ENCODE measurements at regions not wholly inside any gene's neighbourhood (a gene's known extent, or its start where the extent isn't known, plus 50 kb on each side); places are given as distances from the start of the nearest gene placed in this dataset.

DNA sequence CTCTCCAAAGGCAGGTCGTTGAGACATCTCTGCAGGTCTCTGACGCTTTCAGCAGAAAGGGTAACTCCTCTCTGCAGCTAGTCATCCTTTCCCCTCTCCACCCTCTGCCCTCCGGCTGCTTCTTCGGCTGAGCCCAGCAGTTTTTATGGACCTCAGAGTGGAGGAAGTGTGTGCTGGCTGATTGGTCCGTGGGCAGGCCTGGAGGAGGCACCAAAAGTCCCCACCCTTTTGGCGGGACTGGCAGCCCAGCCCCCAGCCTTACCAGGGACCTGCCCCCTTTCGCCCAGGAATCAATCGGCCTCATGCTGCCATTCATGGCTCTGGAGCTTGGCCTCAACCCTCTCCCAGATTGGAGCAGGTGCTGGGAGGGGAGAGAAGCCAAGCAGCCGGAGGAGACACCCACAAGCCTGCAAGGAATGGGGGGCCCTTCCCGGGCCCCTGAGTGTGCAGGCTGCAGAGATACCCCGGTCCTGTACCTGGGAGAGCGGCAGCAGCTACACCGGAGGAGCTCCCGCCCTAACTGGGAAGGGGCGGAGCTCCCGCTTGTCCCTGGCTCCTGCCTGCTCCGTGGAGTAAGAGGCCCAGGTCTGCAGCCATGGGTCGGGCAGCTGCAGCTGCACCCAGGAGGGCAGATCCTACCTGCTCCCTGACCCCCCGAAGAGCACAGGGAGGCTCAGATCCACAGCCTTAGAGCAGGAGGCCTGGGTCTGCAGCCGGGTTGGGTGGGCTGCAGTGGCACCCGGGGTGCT, 170.3 kb upstream of the SOX4 start:
- H3K27me3 ChIP-seq (ENCODE audit: insufficient read depth, low read length, poor library complexity, severe bottlenecking): no peaks in the 10 kb centered on the region
- no peak overlapping the region for H3K27ac ChIP-seq (ENCODE audit: low read depth, low read length)
- CTCF ChIA-PET: no interaction called here
- POLR2A ChIA-PET: no interaction called here
- Mint-ChIP-seq H3K27ac (no peak overlapping the region), H3K9me3 (peaks cover 0 to 6% (median 3%) of the 10 kb centered on the region in 5 donors), H3K4me1 (no peaks in the 10 kb centered on the region), H3K4me3 (no peak overlapping the region), H3K27me3 (peaks cover 0 to 5% of the 10 kb centered on the region in 2 donors), H3K36me3 (no peaks in the 10 kb centered on the region)
- H3K4me1 ChIP-seq (ENCODE audit: insufficient read depth, low read length): no peaks in the 10 kb centered on the region
- DNase-seq: no peak
- no peaks in the 10 kb centered on the region for H3K9me3 ChIP-seq (ENCODE audit: low read length)
- H3K4me3 ChIP-seq (ENCODE audit: low read length): no peak overlapping the region
- no peaks in the 10 kb centered on the region for H3K36me3 ChIP-seq (ENCODE audit: insufficient read depth, low read length)

DNA sequence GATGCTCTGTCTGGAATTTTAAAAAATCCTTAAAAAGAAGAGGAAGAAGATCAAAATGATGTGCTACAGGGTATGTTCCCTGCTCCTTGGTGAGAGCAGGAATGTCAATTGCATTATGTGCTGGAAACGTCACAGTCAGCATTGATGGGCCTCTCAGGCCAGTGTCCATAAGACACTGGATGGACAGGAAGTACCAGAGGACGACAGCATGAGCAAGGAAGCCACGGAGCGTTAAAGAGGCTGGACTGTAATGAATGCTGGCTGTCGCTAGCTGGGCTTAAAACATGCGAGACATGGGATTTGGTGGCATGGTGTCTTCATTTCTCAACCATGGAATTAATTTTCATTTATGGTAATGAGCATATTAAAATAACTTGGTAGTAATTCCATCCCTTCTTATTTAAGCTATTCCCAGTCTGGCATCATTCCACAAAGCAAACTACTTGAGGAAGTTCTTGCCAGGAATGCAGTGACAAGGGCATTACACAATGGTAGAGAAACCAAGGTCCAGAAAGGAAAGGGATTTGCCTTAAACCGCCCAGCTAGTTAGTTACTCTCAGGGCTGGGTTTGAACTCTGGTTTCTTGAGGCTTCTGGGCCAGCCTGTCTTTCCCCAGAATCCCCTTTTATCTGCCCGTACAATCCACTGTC, 166.6 kb upstream of the SOX4 start:
- H3K27ac Mint-ChIP-seq: no peak overlapping the region
- CTCF ChIA-PET: no interaction called here
- no peaks in the 10 kb centered on the region for H3K4me1 Mint-ChIP-seq
- H3K27me3 Mint-ChIP-seq: peaks cover 0 to 3% of the 10 kb centered on the region in 2 donors
- no peaks in the 10 kb centered on the region for H3K36me3 Mint-ChIP-seq
- POLR2A ChIA-PET: no interaction called here
- Histone ChIP-seq H3K9me3 (ENCODE audit: low read length) (no peaks in the 10 kb centered on the region), H3K27ac (ENCODE audit: low read depth, low read length) (no peak overlapping the region), H3K4me1 (ENCODE audit: insufficient read depth, low read length) (no peaks in the 10 kb centered on the region), H3K36me3 (ENCODE audit: insufficient read depth, low read length) (no peaks in the 10 kb centered on the region), H3K4me3 (ENCODE audit: low read length) (no peak overlapping the region), H3K27me3 (ENCODE audit: insufficient read depth, low read length, poor library complexity, severe bottlenecking) (no peaks in the 10 kb centered on the region)
- DNase-seq: no peak
- no peak overlapping the region for H3K4me3 Mint-ChIP-seq
- H3K9me3 Mint-ChIP-seq: peaks cover 0 to 4% (median under 1%) of the 10 kb centered on the region in 5 donors

DNA sequence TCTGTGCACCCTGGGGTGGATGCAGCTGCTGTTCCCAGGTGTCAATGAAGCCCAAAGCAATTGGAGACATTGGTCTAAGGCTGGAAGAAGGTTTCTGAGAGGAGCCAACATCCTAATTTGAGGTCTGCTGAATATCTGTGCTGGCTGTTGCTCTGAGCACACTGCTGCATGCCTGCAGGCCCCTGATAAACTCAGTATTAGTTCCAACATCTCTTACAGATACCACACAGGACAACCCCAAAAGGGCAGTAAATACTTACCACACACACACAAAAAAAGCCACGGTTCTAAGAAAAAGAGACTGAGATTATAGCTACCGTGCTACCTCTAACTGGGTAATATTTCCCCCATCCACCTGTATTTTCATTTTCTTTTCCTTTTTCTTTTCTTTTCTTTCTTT, 164.3 kb upstream of the SOX4 start:
- H3K27me3 ChIP-seq (ENCODE audit: insufficient read depth, low read length, poor library complexity, severe bottlenecking): no peaks in the 10 kb centered on the region
- no peaks in the 10 kb centered on the region for H3K36me3 ChIP-seq (ENCODE audit: insufficient read depth, low read length)
- Mint-ChIP-seq H3K9me3 (peaks cover 0 to 4% (median 0%) of the 10 kb centered on the region in 5 donors), H3K4me3 (no peak overlapping the region), H3K27ac (no peak overlapping the region), H3K36me3 (no peaks in the 10 kb centered on the region), H3K4me1 (no peaks in the 10 kb centered on the region), H3K27me3 (peaks cover 3 to 4% of the 10 kb centered on the region in 2 donors)
- DNase-seq: no peak
- H3K9me3 ChIP-seq (ENCODE audit: low read length): no peaks in the 10 kb centered on the region
- CTCF ChIA-PET: interaction anchor here (1.2 kb wide), 1 partner anchor 98 kb away, joined by 3 read pairs; no protein-coding TSS in a partner anchor
- no peaks in the 10 kb centered on the region for H3K4me1 ChIP-seq (ENCODE audit: insufficient read depth, low read length)
- H3K27ac ChIP-seq (ENCODE audit: low read depth, low read length): no peak overlapping the region
- POLR2A ChIA-PET: interaction anchor here (0.5 kb wide), 1 partner anchor 18 kb away, joined by 6 read pairs; no protein-coding TSS in a partner anchor
- H3K4me3 ChIP-seq (ENCODE audit: low read length): no peak overlapping the region

DNA sequence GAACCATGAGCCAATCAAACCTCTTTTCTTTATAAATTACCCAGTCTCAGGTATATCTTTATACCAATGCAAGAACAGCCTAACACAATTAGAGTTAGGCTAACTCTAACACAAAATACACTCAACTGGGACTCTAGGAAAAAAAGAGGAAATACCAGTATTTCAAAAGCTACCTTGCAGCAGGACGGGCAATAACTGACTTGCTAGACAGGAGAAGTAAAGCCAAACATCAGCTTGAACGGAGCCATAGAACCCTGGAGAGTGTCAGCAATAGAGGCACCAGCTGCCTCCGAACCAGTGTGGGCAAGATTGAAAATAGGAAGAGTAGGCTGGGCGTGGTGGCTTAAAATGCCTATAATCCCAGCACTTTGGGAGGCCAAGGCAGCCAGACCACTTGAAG, 162.0 kb upstream of the SOX4 start:
- Mint-ChIP-seq H3K9me3 (peaks cover 0 to 2% (median 0%) of the 10 kb centered on the region in 5 donors), H3K36me3 (no peaks in the 10 kb centered on the region), H3K27ac (no peak overlapping the region), H3K4me3 (no peak overlapping the region), H3K27me3 (peaks cover 3 to 4% of the 10 kb centered on the region in 2 donors), H3K4me1 (peaks cover 0 to under 1% (median 0%) of the 10 kb centered on the region in 3 donors)
- Histone ChIP-seq H3K36me3 (ENCODE audit: insufficient read depth, low read length) (no peaks in the 10 kb centered on the region), H3K4me3 (ENCODE audit: low read length) (no peak overlapping the region), H3K27me3 (ENCODE audit: insufficient read depth, low read length, poor library complexity, severe bottlenecking) (no peaks in the 10 kb centered on the region), H3K9me3 (ENCODE audit: low read length) (no peaks in the 10 kb centered on the region), H3K27ac (ENCODE audit: low read depth, low read length) (no peak overlapping the region), H3K4me1 (ENCODE audit: insufficient read depth, low read length) (no peaks in the 10 kb centered on the region)
- no peak for DNase-seq
- POLR2A ChIA-PET: no interaction called here
- CTCF ChIA-PET: no interaction called here

DNA sequence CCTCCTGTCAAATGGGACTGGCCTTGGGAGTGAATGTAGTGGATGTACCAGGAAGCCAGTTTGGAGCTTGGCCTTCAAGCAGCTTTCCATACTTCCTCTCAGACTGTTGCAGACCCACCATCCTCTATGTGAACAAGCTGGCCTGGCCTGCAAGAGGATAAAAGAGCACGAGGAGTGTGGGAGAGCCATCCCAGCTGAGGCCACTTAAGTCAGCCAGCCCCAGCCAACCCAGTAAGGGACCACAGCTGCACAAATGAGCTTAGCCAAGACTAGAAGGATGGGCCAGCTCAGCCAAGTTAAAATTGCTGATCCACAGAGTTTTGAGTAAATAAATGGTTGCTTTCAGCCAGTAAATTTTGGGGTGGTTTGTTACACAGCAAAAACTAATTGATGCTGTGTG, 156.9 kb upstream of the SOX4 start:
- H3K4me3 ChIP-seq (ENCODE audit: low read length): no peak overlapping the region
- peaks cover 10% of the 10 kb centered on the region for H3K4me1 ChIP-seq (ENCODE audit: insufficient read depth, low read length)
- peak overlapping the region in 1 of 7 donors; percentile 58 for H3K4me3 Mint-ChIP-seq
- DNase-seq: no peak
- H3K27me3 ChIP-seq (ENCODE audit: insufficient read depth, low read length, poor library complexity, severe bottlenecking): no peaks in the 10 kb centered on the region
- H3K27ac Mint-ChIP-seq: peak overlapping the region in 1 of 8 donors; percentile 3
- no peaks in the 10 kb centered on the region for H3K36me3 Mint-ChIP-seq
- no peak overlapping the region for H3K27ac ChIP-seq (ENCODE audit: low read depth, low read length)
- no peaks in the 10 kb centered on the region for H3K9me3 ChIP-seq (ENCODE audit: low read length)
- peaks cover 3 to 4% of the 10 kb centered on the region in 2 donors for H3K27me3 Mint-ChIP-seq
- peaks cover 11 to 23% (median 18%) of the 10 kb centered on the region in 3 donors for H3K4me1 Mint-ChIP-seq
- ChIA-PET CTCF (interaction anchor here (1.2 kb wide), 1 partner anchor 29 kb away, joined by 3 read pairs; no protein-coding TSS in a partner anchor), POLR2A (no interaction called here)
- H3K36me3 ChIP-seq (ENCODE audit: insufficient read depth, low read length): no peaks in the 10 kb centered on the region
- H3K9me3 Mint-ChIP-seq: no peaks in the 10 kb centered on the region

DNA sequence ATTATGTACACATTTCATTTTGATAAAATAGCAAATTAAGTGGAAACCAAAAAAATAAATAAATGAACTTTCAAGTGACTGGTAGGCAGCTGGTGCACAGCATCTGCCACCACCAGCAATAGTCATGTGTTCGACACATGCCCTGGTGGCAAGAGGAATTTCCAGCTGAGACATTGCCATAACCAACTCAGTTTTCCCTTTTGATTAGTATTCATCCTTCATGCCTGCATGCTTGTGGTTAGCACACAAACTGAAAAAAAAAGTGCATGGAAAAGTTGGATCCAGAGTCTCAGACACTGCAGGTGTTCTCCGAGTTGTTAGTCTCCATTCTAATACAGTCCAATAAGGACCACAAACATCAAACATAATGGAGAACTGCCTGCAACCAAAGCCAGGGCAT, 156.0 kb upstream of the SOX4 start:
- Histone ChIP-seq H3K27me3 (ENCODE audit: insufficient read depth, low read length, poor library complexity, severe bottlenecking) (no peaks in the 10 kb centered on the region), H3K9me3 (ENCODE audit: low read length) (no peaks in the 10 kb centered on the region), H3K36me3 (ENCODE audit: insufficient read depth, low read length) (no peaks in the 10 kb centered on the region), H3K4me3 (ENCODE audit: low read length) (no peak overlapping the region), H3K4me1 (ENCODE audit: insufficient read depth, low read length) (peaks cover 10% of the 10 kb centered on the region), H3K27ac (ENCODE audit: low read depth, low read length) (no peak overlapping the region)
- Mint-ChIP-seq H3K27ac (no peak overlapping the region), H3K27me3 (peaks cover 0 to 2% of the 10 kb centered on the region in 2 donors), H3K4me1 (peaks cover 11 to 23% (median 18%) of the 10 kb centered on the region in 3 donors), H3K4me3 (no peak overlapping the region), H3K9me3 (no peaks in the 10 kb centered on the region), H3K36me3 (no peaks in the 10 kb centered on the region)
- DNase-seq: no peak
- ChIA-PET CTCF (no interaction called here), POLR2A (no interaction called here)

DNA sequence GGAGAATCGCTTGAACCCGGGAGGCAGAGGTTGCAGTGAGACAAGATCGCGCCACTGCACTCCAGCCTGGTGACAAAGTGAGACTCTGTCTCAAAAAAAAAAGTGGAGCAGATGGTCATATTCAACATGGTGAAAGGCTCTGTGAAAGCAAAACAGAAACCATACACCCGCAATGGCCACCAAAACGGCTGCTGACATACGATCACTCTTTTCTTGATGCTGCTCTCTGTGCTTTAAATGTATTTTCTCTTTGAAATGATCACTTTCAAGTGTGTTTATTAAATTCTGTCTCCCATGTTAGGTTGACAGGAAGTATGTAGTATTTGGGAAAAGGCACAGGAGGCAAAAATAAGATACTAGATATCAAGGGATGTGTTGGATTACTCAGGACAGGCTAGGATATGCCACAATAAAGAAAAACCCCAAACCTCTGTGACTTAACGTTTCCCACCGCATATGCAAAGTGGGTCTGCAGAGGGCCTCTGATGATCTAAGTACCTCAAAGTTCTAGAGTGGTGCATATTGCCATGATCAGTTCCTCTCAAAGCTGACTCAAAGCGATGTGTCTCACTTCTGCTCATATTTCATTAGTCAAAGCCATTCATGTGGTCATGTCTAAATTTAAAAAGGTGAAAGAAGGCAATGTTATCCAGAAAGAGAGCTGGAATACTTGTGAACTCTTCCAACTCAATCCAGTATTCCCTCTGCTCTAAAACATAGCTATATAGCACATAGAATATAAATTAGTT, 155.1 kb upstream of the SOX4 start:
- Mint-ChIP-seq H3K9me3 (no peaks in the 10 kb centered on the region), H3K4me3 (peak overlapping the region in 4 of 7 donors; percentile 37 to 81 (median 60)), H3K27me3 (peaks cover 0 to 2% of the 10 kb centered on the region in 2 donors), H3K27ac (peak overlapping the region in 3 of 8 donors; percentile 51 to 84 (median 58)), H3K36me3 (no peaks in the 10 kb centered on the region), H3K4me1 (peaks cover 11 to 23% (median 18%) of the 10 kb centered on the region in 3 donors)
- no peak for DNase-seq
- Histone ChIP-seq H3K4me1 (ENCODE audit: insufficient read depth, low read length) (peaks cover 10% of the 10 kb centered on the region), H3K36me3 (ENCODE audit: insufficient read depth, low read length) (no peaks in the 10 kb centered on the region), H3K4me3 (ENCODE audit: low read length) (no peak overlapping the region), H3K27ac (ENCODE audit: low read depth, low read length) (no peak overlapping the region), H3K27me3 (ENCODE audit: insufficient read depth, low read length, poor library complexity, severe bottlenecking) (no peaks in the 10 kb centered on the region), H3K9me3 (ENCODE audit: low read length) (no peaks in the 10 kb centered on the region)
- ChIA-PET CTCF (no interaction called here), POLR2A (no interaction called here)

DNA sequence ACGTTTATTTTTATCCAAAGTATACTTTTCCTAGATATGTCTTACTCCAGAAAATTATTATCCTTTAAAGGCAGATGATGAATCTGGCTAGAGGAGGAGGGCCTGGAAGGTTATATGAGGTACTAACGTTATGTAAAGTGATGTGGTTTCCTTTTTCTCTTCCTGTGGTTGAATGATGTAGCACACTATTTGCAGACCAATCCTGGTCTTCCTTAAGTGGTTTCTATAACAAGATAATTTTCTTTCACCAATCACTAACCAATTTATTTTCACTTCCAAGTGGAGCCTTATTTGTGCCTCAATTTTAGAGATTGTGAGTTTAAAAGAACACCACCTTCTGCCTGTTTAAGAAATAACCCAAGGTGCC, 154.6 kb upstream of the SOX4 start:
- DNase-seq: no peak
- CTCF ChIA-PET: no interaction called here
- H3K4me1 Mint-ChIP-seq: peaks cover 11 to 23% (median 18%) of the 10 kb centered on the region in 3 donors
- Histone ChIP-seq H3K9me3 (ENCODE audit: low read length) (no peaks in the 10 kb centered on the region), H3K27ac (ENCODE audit: low read depth, low read length) (no peak overlapping the region), H3K27me3 (ENCODE audit: insufficient read depth, low read length, poor library complexity, severe bottlenecking) (no peaks in the 10 kb centered on the region), H3K4me1 (ENCODE audit: insufficient read depth, low read length) (peaks cover 10% of the 10 kb centered on the region), H3K4me3 (ENCODE audit: low read length) (no peak overlapping the region), H3K36me3 (ENCODE audit: insufficient read depth, low read length) (no peaks in the 10 kb centered on the region)
- H3K27me3 Mint-ChIP-seq: peaks cover 0 to 2% of the 10 kb centered on the region in 2 donors
- POLR2A ChIA-PET: no interaction called here
- no peaks in the 10 kb centered on the region for H3K9me3 Mint-ChIP-seq
- H3K4me3 Mint-ChIP-seq: peak overlapping the region in 2 of 7 donors; percentile 13 to 81
- H3K36me3 Mint-ChIP-seq: no peaks in the 10 kb centered on the region
- peak overlapping the region in 1 of 8 donors; percentile 55 for H3K27ac Mint-ChIP-seq

All from CD8-positive, alpha-beta memory T cell (primary cell).